AG04450 (cell line): ENCODE measurements at regions not wholly inside any gene's neighbourhood (a gene's known extent, or its start where the extent isn't known, plus 50 kb on each side); places are given as distances from the start of the nearest gene placed in this dataset.
A peak's percentile ranks its signal among the peaks of the same experiment; 100 is the strongest.

Source experiments
- CTCF ChIA-PET: fragments of 300-600, 350-600 bp; formaldehyde crosslinking; extraction: SDS; loops from one replicate; lab custom pipeline; 2022; ENCODE audit warnings: antibody characterized with exemption, inconsistent platforms; lab: Charles Lee
- POLR2A ChIA-PET: fragments of 350-600 bp; formaldehyde crosslinking; extraction: SDS; loops from one replicate; lab custom pipeline; 2021; ENCODE audit warnings: antibody characterized with exemption, inconsistent platforms; lab: Yijun Ruan, JAX
- DNase-seq: peaks from one replicate; pipeline ENCODE4 v3.0.0-alpha.2; 2011; ENCODE audit warnings: low read depth, low spot score
- H3K27ac ChIP-seq: one replicate; pipeline ENCODE4 v1.5.1; 2012; ENCODE audit warnings: low read depth, low read length, control low read depth
- H3K27me3 ChIP-seq: one replicate; pipeline ENCODE4 v1.6.0; 2012; ENCODE audit warnings: low read length; ENCODE audit not compliant: control insufficient read depth, insufficient read depth
- H3K4me3 ChIP-seq: 2 replicates; pipeline ENCODE4 v1.5.1; 2011; ENCODE audit warnings: mild to moderate bottlenecking, low read depth, low read length, control low read depth
- H3K9me3 ChIP-seq: 2 replicates; pipeline ENCODE4 v1.5.1; 2012; ENCODE audit warnings: low read length; ENCODE audit not compliant: control insufficient read depth, insufficient read depth
- CTCF ChIP-seq: IDR thresholded peaks from 2 replicates; pipeline ENCODE4 v1.5.1; 2011; ENCODE audit warnings: low read depth, low read length, control low read depth, inconsistent platforms

- Histone ChIP-seq H3K27ac (no peak overlapping the region), H3K27me3 (no peaks in the 10 kb centered on the region), H3K9me3 (no peaks in the 10 kb centered on the region), H3K4me3 (no peak overlapping the region)
- DNase-seq: no peak
- no peak for TF ChIP-seq CTCF
- ChIA-PET CTCF (no interaction called here), POLR2A (no interaction called here)
These were observed 168.4 kb upstream of the THUMPD2 start for GRCh38 chr2:39947294-39948015.

- no peaks in the 10 kb centered on the region for H3K27me3 ChIP-seq
- no peak overlapping the region for H3K27ac ChIP-seq
- no peak for TF ChIP-seq CTCF
- H3K4me3 ChIP-seq: no peak overlapping the region
- no peaks in the 10 kb centered on the region for H3K9me3 ChIP-seq
- POLR2A ChIA-PET: no interaction called here
- DNase-seq: no peak
- CTCF ChIA-PET: no interaction called here
These were observed 163.9 kb upstream of the THUMPD2 start for GRCh38 chr2:39942950-39943349.

- peak; percentile 83 for DNase-seq
- Histone ChIP-seq H3K9me3 (no peaks in the 10 kb centered on the region), H3K27ac (peak overlapping the region; percentile 87), H3K4me3 (no peak overlapping the region), H3K27me3 (no peaks in the 10 kb centered on the region)
- POLR2A ChIA-PET: no interaction called here
- CTCF ChIA-PET: no interaction called here
- no peak for TF ChIP-seq CTCF
These were observed 159.2 kb upstream of the THUMPD2 start for GRCh38 chr2:39938035-39938835.

- DNase-seq: no peak
- Histone ChIP-seq H3K27me3 (no peaks in the 10 kb centered on the region), H3K4me3 (no peak overlapping the region), H3K9me3 (no peaks in the 10 kb centered on the region), H3K27ac (peak overlapping the region; percentile 87)
- TF ChIP-seq CTCF: no peak
- CTCF ChIA-PET: no interaction called here
- POLR2A ChIA-PET: no interaction called here
These were observed 158.6 kb upstream of the THUMPD2 start for GRCh38 chr2:39937621-39938020.

GRCh38 chr2:39934851-39935250 lies 155.8 kb upstream of the THUMPD2 start:
- no peak for TF ChIP-seq CTCF
- DNase-seq: no peak
- no peak overlapping the region for H3K27ac ChIP-seq
- H3K27me3 ChIP-seq: no peaks in the 10 kb centered on the region
- H3K4me3 ChIP-seq: no peak overlapping the region
- ChIA-PET CTCF (interaction anchor here (1.4 kb wide), 1 partner anchor 97 kb away, joined by 3 read pairs; no protein-coding TSS in a partner anchor), POLR2A (no interaction called here)
- no peaks in the 10 kb centered on the region for H3K9me3 ChIP-seq
